ENCODE measurements at regions not wholly inside any gene's neighbourhood (a gene's known extent, or its start where the extent isn't known, plus 50 kb on each side); places are given as distances from the start of the nearest gene placed in this dataset.
"Not testable (repeated sequence)": the region's sequence is repeated elsewhere in the genome, so short reads cannot be mapped to it uniquely, and the experiment has no call there.

GRCh38 chr6:28771401-28772267, 152.2 kb downstream of the TRIM27 start:
- DNase-seq, result peak; percentile 81

GRCh38 chr6:28772480-28773381, 151.1 kb downstream of the TRIM27 start:
- peak; percentile 85 for DNase-seq

- DNase-seq, result no peak
These were observed 149.3 kb downstream of the TRIM27 start for GRCh38 chr6:28774292-28775051.

- DNase-seq, result no peak
These were observed 148.8 kb downstream of the TRIM27 start for GRCh38 chr6:28775052-28775376.

- DNase-seq, result no peak
These were observed 148.2 kb downstream of the TRIM27 start for GRCh38 chr6:28775405-28776129.

- peak; percentile 70 for DNase-seq
These were observed 147.3 kb downstream of the TRIM27 start for GRCh38 chr6:28776269-28777146.

- no peak for DNase-seq
These were observed 146.7 kb downstream of the TRIM27 start for GRCh38 chr6:28777147-28777461.

- DNase-seq, result no peak
These were observed 141.6 kb downstream of the TRIM27 start for GRCh38 chr6:28782113-28782673.

GRCh38 chr6:28785962-28786679, 137.7 kb downstream of the TRIM27 start:
- no peak for DNase-seq

GRCh38 chr6:28789553-28790083, 134.2 kb downstream of the TRIM27 start:
- DNase-seq, result peak; percentile 75

- DNase-seq, result no peak
These were observed 132.8 kb downstream of the TRIM27 start for GRCh38 chr6:28791002-28791383.

- peak; percentile 77 for DNase-seq
These were observed 129.4 kb downstream of the TRIM27 start for GRCh38 chr6:28794175-28795002.

GRCh38 chr6:28800647-28801046, 123.1 kb downstream of the TRIM27 start:
- not testable (repeated sequence) for DNase-seq

- DNase-seq, result no peak
These were observed 121.1 kb downstream of the TRIM27 start for GRCh38 chr6:28802417-28803336.

GRCh38 chr6:28803337-28803709, 120.5 kb downstream of the TRIM27 start:
- DNase-seq, result no peak

- DNase-seq, result peak; percentile 78
These were observed 116.0 kb downstream of the TRIM27 start for GRCh38 chr6:28807682-28808280.

GRCh38 chr6:28808383-28808782, 115.4 kb downstream of the TRIM27 start:
- DNase-seq, result no peak

Measured in islet precursor cell (in vitro differentiated cells).